NT2/D1 (cell line): ENCODE measurements at regions not wholly inside any gene's neighbourhood (a gene's known extent, or its start where the extent isn't known, plus 50 kb on each side); places are given as distances from the start of the nearest gene placed in this dataset.

Source experiments
- DNase-seq: peaks from one replicate; pipeline ENCODE4 v3.0.0-alpha.2; 2011; ENCODE audit warnings: low read depth, low spot score
- H3K27me3 ChIP-seq: 2 replicates; pipeline ENCODE4 v1.6.0; 2011; ENCODE audit warnings: mild to moderate bottlenecking; ENCODE audit not compliant: insufficient read length, insufficient read depth
- H3K36me3 ChIP-seq: 2 replicates; pipeline ENCODE4 v1.6.1; 2011; ENCODE audit warnings: mild to moderate bottlenecking, low read length, mixed read lengths; ENCODE audit not compliant: insufficient read depth, insufficient read length
- H3K4me1 ChIP-seq: 2 replicates; pipeline ENCODE4 v1.5.1; 2011; ENCODE audit not compliant: insufficient read depth, insufficient read length
- H3K4me3 ChIP-seq: 2 replicates; pipeline ENCODE4 v1.5.1; 2011; ENCODE audit warnings: low read depth; ENCODE audit not compliant: insufficient read length
- H3K9ac ChIP-seq: 2 replicates; pipeline ENCODE4 v1.6.0; 2011; ENCODE audit warnings: low read depth; ENCODE audit not compliant: insufficient read length
- H3K9me3 ChIP-seq: 2 replicates; pipeline ENCODE4 v1.5.1; 2011; ENCODE audit warnings: mild to moderate bottlenecking, low read length; ENCODE audit not compliant: insufficient read depth
- SUZ12 ChIP-seq: IDR thresholded peaks from 2 replicates; pipeline ENCODE4 v1.6.1; 2011; ENCODE audit not compliant: insufficient read length, insufficient read depth; ENCODE audit errors: extremely low read depth
- YY1 ChIP-seq: IDR thresholded peaks from 2 replicates; pipeline ENCODE4 v1.6.1; 2011; ENCODE audit not compliant: insufficient read length, insufficient read depth
- ZNF274 ChIP-seq: IDR thresholded peaks from 2 replicates; pipeline ENCODE4 v1.6.1; 2011; ENCODE audit warnings: mild to moderate bottlenecking, low read depth, low read length

GRCh38 chr11:134579724-134580609 is 167.9 kb upstream of the B3GAT1 start:
- Histone ChIP-seq H3K36me3 (no peaks in the 10 kb centered on the region), H3K9me3 (no peaks in the 10 kb centered on the region), H3K4me3 (no peak overlapping the region), H3K4me1 (peaks cover 13% of the 10 kb centered on the region), H3K9ac (no peak overlapping the region), H3K27me3 (no peaks in the 10 kb centered on the region)
- no peak for DNase-seq
- no peak for TF ChIP-seq YY1
- no peak for TF ChIP-seq SUZ12
- TF ChIP-seq ZNF274 = no peak

- Histone ChIP-seq H3K4me3 (no peak overlapping the region), H3K9ac (no peak overlapping the region), H3K4me1 (peaks cover 15% of the 10 kb centered on the region), H3K36me3 (no peaks in the 10 kb centered on the region), H3K9me3 (no peaks in the 10 kb centered on the region), H3K27me3 (no peaks in the 10 kb centered on the region)
- no peak for DNase-seq
- TF ChIP-seq SUZ12 = no peak
- no peak for TF ChIP-seq YY1
- TF ChIP-seq ZNF274 = no peak
Observed at GRCh38 chr11:134578807-134579723, 167.0 kb upstream of the B3GAT1 start.

- Histone ChIP-seq H3K36me3 (no peaks in the 10 kb centered on the region), H3K9me3 (no peaks in the 10 kb centered on the region), H3K27me3 (no peaks in the 10 kb centered on the region), H3K9ac (no peak overlapping the region), H3K4me1 (peaks cover 12% of the 10 kb centered on the region), H3K4me3 (no peak overlapping the region)
- no peak for DNase-seq
- TF ChIP-seq ZNF274 = no peak
- TF ChIP-seq YY1 = no peak
- TF ChIP-seq SUZ12 = no peak
Observed at GRCh38 chr11:134577751-134578395, 165.8 kb upstream of the B3GAT1 start.

- Histone ChIP-seq H3K4me1 (peaks cover 12% of the 10 kb centered on the region), H3K9me3 (no peaks in the 10 kb centered on the region), H3K9ac (no peak overlapping the region), H3K4me3 (no peak overlapping the region), H3K36me3 (no peaks in the 10 kb centered on the region), H3K27me3 (no peaks in the 10 kb centered on the region)
- DNase-seq = no peak
- no peak for TF ChIP-seq SUZ12
- no peak for TF ChIP-seq ZNF274
- TF ChIP-seq YY1 = no peak
Observed at GRCh38 chr11:134576721-134577171, 164.7 kb upstream of the B3GAT1 start.

GRCh38 chr11:134576286-134576685 is 164.2 kb upstream of the B3GAT1 start:
- H3K4me1 ChIP-seq = peaks cover 12% of the 10 kb centered on the region
- H3K9me3 ChIP-seq = no peaks in the 10 kb centered on the region
- H3K36me3 ChIP-seq = no peaks in the 10 kb centered on the region
- H3K27me3 ChIP-seq = no peaks in the 10 kb centered on the region
- H3K9ac ChIP-seq = no peak overlapping the region
- no peak for TF ChIP-seq ZNF274
- no peak for TF ChIP-seq YY1
- H3K4me3 ChIP-seq = no peak overlapping the region
- no peak for DNase-seq

- Histone ChIP-seq H3K9me3 (no peaks in the 10 kb centered on the region), H3K27me3 (no peaks in the 10 kb centered on the region), H3K4me3 (no peak overlapping the region), H3K9ac (no peak overlapping the region), H3K36me3 (no peaks in the 10 kb centered on the region), H3K4me1 (peaks cover 12% of the 10 kb centered on the region)
- DNase-seq = no peak
- TF ChIP-seq SUZ12 (no peak), ZNF274 (no peak), YY1 (no peak)
Observed at GRCh38 chr11:134575504-134576230, 163.6 kb upstream of the B3GAT1 start.
